ENCODE measurements at regions not wholly inside any gene's neighbourhood (a gene's known extent, or its start where the extent isn't known, plus 50 kb on each side); places are given as distances from the start of the nearest gene placed in this dataset.
"Not testable (repeated sequence)": the region's sequence is repeated elsewhere in the genome, so short reads cannot be mapped to it uniquely, and the experiment has no call there.

DNA sequence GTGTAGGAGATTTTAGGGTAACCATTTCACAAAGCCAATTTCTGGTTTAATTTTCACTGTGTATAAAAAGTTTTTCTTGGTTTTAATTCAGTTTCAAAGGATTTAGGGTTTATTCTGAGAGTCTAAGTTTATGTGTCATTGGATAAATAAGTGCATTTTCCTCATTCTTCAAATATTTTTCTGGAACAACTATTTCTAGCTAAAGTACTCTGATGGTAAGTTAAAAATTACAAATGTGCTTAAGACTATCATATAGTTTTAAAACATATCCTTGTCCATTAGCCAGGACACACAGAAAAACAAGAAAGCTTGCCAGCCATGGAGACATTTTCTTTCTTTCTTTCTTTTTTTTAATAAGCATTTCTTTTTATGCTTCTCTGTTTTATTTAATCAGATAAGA is 333.0 kb downstream of the RFPL4B start:
- TF ChIP-seq JUND (IDR thresholded peaks at IDR 0.05; ENCODE audit: low read depth) = no peak
- in situ Hi-C loops (cut with HindIII; ENCODE audit: low pct_unique_long_range_greater_than_20kb, low sequenced_read_pairs) = no loop called here
- DNase-seq (ENCODE audit: low read depth in 1 of 2, low spot score in 1 of 2) = no peak

DNA sequence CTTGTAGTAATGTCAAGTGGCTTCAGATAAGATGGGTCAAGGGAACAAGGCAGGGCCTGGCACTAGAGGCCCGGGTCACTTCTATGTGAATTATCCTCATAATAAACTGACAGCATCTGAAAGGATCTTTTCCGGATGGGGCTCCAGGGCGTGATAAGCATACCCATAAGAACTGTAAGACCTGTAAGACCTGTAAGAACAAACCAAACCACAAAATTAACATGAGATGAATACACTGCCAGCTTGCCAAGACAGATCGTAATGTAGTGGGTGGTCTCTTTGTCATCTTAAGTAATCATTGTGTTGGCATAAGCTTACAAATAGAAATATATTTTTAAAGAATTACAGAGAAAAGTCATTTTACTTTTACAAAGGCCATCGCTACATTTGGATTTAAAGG is 334.9 kb downstream of the RFPL4B start:
- TF ChIP-seq JUND (IDR thresholded peaks at IDR 0.05; ENCODE audit: low read depth) = no peak
- DNase-seq (ENCODE audit: low read depth in 1 of 2, low spot score in 1 of 2) = no peak
- in situ Hi-C loops (cut with HindIII; ENCODE audit: low pct_unique_long_range_greater_than_20kb, low sequenced_read_pairs) = no loop called here

DNA sequence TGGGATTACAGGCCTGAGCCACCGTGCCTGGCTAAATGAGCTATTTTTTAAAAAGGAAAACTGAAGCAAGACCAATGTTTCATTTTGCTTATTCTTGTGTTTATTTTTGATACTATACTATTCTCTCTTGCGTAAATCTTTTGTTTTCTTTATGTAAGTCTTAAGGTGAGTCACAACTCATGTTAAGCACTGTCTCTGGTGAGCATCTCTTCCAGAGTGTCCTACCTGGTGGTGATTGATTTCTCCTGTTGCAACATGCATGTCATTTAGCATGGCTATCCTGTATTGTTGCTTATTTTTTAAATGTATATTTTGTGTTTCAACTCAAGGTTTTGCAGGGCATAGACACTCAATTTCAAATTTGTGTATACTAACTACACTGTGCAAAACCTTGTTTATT is 336.0 kb downstream of the RFPL4B start:
- no peak for TF ChIP-seq JUND (IDR thresholded peaks at IDR 0.05; ENCODE audit: low read depth)
- in situ Hi-C loops (cut with HindIII; ENCODE audit: low pct_unique_long_range_greater_than_20kb, low sequenced_read_pairs) = no loop called here
- DNase-seq (ENCODE audit: low read depth in 1 of 2, low spot score in 1 of 2) = no peak

DNA sequence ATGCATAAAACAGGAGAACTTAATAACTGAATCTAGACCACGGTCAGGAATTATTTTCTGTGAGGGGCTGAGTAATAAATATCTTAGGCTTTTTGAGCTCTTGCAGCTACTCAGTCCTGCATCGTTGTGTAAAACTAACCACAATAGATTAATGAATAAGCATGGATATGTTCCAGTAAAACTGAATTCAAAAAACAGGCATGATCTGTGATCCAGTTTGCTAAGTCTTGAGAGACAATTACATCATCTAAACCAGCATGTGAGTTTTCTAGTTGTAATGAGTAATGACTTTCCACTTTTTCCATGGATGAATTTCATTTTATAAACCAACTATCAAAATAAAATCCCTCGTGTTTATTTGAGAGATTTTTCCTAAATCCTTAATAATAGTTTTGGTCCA is 336.8 kb downstream of the RFPL4B start:
- in situ Hi-C loops (cut with HindIII; ENCODE audit: low pct_unique_long_range_greater_than_20kb, low sequenced_read_pairs) = no loop called here

DNA sequence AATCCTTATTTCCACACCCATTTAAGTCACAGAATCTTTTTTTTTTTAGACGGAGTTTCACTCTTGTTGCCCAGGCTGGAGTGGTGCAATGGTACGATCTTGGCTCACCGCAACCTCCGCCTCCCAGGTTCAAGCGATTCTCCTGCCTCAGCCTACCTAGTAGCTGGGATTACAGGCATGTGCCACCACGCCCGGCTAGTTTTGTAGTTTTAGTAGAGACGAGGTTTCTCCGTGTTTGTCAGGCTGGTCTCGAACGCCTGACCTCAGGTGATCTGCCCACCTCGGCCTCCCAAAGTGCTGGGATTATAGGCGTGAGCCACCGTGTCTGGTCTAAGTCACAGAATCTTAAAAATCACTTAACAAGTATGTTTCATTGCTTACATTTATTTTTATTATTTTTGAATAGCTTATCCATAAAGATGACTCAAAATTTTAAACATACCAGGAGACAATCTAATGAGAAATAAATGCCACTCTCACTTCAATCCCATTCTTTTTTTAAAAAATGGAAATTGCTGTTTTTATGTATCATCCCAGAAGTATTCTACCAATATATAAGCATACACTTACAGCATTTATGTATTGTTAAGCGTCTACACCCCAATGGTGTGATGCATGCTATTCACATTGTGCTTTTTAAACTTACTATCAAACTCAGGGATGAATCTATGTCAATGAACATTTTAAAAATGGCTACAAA is 338.5 kb downstream of the RFPL4B start:
- DNase-seq (ENCODE audit: low read depth in 1 of 2, low spot score in 1 of 2); in situ Hi-C loops (cut with HindIII; ENCODE audit: low pct_unique_long_range_greater_than_20kb, low sequenced_read_pairs): not testable (repeated sequence)

More for the DNA sequence above, 336.8 kb downstream of the RFPL4B start:
- no peak for DNase-seq (ENCODE audit: low read depth in 1 of 2, low spot score in 1 of 2)
- TF ChIP-seq JUND (IDR thresholded peaks at IDR 0.05; ENCODE audit: low read depth) = no peak

DNA sequence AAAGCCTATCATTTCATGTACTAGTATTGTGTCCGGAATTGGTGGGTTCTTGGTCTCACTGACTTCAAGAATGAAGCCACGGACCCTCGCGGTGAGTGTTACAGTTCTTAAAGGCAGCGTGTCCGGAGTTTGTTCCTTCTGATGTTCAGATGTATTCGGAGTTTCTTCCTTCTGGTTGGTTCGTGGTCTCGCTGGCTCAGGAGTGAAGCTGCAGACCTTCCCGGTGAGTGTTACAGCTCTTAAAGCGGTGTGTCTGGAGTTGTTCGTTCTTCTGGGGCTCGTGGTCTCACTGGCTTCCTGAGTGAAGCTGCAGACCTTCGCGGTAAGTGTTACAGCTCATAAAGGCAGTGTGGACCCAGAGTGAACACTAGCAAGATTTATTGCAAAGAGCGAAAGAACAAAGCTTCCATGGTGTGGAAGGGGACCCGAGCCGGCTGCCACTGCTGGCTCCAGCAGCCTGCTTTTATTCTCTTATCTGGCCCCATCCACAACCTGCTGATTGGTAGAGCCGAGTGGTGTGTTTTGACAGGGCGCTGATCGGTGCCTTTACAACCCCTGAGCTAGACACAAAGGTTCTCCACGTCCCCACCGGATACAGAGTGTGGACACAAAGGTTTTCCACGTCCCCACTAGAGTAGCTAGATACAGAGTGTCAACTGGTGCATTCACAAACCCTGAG is 341.5 kb downstream of the RFPL4B start:
- DNase-seq (ENCODE audit: low read depth in 1 of 2, low spot score in 1 of 2); in situ Hi-C loops (cut with HindIII; ENCODE audit: low pct_unique_long_range_greater_than_20kb, low sequenced_read_pairs): not testable (repeated sequence)

DNA sequence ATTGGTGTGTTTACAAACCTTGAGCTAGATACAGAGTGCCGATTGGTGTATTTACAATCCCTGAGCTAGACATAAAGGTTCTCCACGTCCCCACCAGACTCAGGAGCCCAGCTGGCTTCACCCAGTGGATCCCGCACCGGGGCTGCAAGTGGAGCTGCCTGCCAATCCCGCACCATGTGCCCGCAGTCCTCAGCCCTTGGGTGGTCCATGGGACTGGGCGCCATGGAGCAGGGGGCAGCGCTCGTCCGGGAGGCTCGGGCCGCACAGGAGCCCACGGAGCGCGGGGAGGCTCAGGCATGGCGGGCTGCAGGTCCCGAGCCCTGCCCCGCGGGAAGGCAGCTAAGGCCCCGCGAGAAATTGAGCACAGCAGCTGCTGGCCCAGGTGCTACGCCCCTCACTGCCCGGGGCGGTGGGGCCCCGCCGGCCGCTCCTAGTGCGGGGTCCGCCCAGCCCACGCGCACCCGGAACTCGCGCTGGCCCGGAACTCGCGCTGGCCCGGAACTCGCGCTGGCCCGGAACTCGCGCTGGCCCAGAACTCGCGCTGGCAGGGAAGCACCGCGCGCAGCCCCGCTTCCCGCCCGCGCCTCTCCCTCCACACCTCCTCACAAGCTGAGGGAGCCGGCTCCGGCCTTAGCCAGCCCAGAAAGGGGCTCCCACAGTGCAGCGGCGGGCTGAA is 342.2 kb downstream of the RFPL4B start:
- in situ Hi-C loops (cut with HindIII; ENCODE audit: low pct_unique_long_range_greater_than_20kb, low sequenced_read_pairs); DNase-seq (ENCODE audit: low read depth in 1 of 2, low spot score in 1 of 2): not testable (repeated sequence)

DNA sequence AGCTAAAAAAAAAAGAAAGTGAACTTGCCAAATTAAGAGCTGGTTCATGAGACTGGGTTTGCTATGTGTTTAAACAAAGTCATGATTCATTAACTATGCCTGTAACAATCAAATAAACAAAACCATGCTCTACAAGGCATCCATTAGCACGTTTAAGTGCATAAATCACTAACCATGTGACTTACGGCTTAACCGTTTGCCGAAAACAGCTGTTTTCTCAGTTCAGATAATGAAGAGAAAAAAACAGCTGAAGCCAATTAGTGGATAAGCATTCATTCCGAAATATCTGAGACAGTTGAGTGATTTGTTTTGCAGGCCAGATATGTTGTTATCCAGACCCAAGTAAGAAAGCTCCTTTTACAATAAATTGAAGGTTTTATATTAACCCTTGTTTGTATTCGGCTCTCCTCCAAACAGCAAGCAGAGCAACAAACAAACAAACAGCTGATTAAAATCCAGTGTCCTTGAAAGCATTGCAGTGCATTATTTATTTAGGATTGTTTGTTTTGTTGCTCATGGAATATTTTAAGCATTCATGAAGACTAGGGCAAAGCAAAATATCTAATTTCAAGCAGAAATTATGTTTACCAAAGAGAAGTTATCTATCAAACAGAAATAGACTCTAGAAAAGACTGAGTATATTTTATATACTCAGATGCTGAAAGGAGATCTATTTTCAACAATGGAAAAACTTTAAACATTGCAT is 343.5 kb downstream of the RFPL4B start:
- DNase-seq (ENCODE audit: low read depth in 1 of 2, low spot score in 1 of 2) = no peak
- TF ChIP-seq JUND (IDR thresholded peaks at IDR 0.05; ENCODE audit: low read depth) = no peak
- in situ Hi-C loops (cut with HindIII; ENCODE audit: low pct_unique_long_range_greater_than_20kb, low sequenced_read_pairs) = no loop called here

DNA sequence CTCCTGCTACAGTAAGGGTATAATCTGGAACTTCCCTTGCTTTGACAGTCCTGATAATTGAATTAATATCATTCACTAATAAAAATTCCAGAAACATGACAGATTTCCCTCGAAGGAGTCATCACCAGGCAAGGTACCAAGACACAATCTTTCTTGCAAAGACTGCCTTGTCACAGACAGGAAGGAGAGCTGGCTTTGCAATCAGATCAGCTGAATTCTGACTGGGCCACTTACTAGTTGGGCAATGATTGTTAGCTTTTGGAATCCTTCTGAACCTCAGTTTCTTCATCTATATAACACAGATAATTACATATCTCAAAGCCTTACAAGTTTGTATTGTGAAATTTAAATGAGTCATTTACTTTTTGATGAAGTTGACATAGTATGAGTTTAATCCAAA is 344.2 kb downstream of the RFPL4B start:
- no peak for TF ChIP-seq JUND (IDR thresholded peaks at IDR 0.05; ENCODE audit: low read depth)
- DNase-seq (ENCODE audit: low read depth in 1 of 2, low spot score in 1 of 2) = no peak
- in situ Hi-C loops (cut with HindIII; ENCODE audit: low pct_unique_long_range_greater_than_20kb, low sequenced_read_pairs) = no loop called here

DNA sequence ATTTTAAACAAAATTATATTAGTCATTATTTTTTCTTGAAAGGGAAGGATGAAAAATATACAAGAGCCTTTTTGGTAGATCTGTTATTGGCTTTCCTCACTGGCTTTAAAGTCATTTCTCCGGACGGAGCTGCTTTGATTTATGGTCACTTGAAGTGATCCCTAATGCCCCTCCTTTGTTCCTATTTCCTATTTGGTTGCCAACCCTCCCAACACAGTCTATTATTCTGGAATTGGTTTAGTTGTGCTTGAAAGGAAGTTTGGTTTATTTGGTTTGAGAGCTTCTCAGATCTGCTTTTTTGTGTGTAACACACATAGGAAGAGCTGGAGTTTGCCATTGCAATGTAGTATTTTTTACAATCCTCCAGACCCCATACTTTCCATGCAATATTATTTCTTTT is 347.9 kb downstream of the RFPL4B start:
- no peak for TF ChIP-seq JUND (IDR thresholded peaks at IDR 0.05; ENCODE audit: low read depth)
- no peak for DNase-seq (ENCODE audit: low read depth in 1 of 2, low spot score in 1 of 2)
- in situ Hi-C loops (cut with HindIII; ENCODE audit: low pct_unique_long_range_greater_than_20kb, low sequenced_read_pairs) = no loop called here

DNA sequence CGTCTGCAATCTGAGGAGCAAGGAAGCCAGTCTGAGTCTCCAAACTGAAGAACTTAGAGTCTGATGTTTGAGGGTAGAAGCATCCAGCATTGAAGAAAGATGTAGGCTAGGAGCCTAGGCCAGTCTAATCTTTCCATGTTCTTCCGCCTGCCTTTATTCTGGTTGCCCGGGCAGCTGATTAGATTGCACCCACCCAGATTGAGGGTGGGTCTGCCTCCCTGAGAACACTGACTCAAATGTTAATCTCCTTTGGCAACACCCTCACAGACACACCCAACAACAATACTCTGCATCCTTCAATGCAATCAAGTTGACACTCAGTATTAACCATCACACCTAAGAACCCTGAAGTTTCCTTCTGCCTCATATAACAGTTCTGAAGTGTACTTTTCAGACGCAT is 350.1 kb downstream of the RFPL4B start:
- in situ Hi-C loops (cut with HindIII; ENCODE audit: low pct_unique_long_range_greater_than_20kb, low sequenced_read_pairs) = no loop called here
- TF ChIP-seq JUND (IDR thresholded peaks at IDR 0.05; ENCODE audit: low read depth) = no peak
- no peak for DNase-seq (ENCODE audit: low read depth in 1 of 2, low spot score in 1 of 2)

DNA sequence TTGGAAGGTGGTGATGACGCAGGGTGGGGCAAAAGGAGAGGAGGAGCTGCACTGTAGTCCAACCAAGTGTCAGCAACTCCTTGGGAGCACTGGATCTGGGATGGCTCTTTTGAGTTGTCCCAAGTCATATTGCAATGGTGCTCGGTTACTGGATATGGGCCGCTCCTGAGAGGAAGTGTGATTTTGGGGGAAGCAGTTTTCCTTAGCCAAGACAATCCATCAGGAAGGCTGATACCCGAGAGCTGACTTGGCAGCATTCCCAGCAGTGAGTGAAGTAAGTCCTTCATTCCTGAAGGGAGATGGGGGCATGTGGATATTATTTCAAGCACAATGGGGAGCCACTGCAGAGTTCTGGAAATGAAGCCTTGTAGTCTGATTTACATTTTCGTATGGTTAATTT is 354.1 kb downstream of the RFPL4B start:
- in situ Hi-C loops (cut with HindIII; ENCODE audit: low pct_unique_long_range_greater_than_20kb, low sequenced_read_pairs) = no loop called here
- no peak for TF ChIP-seq JUND (IDR thresholded peaks at IDR 0.05; ENCODE audit: low read depth)
- DNase-seq (ENCODE audit: low read depth in 1 of 2, low spot score in 1 of 2) = no peak

DNA sequence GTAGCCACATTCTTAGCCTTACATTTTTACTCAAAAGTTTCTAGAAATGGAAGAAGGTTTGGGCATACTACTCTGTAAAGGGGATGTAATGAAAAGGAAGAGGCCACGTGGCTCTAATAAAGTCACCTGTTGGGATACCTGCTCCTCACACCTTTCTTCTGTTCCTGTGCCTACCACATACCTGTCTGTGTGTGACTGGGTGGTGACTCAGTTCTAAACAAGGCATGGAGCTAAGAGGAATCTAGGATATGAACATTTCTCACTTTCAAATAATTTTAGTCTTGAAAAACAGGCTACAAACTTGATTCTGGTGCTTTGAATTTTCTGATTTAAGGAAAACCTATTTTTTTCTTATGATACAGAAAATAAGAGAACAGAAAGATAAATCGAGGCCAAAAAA is 363.6 kb downstream of the RFPL4B start:
- DNase-seq (ENCODE audit: low read depth in 1 of 2, low spot score in 1 of 2) = no peak
- in situ Hi-C loops (cut with HindIII; ENCODE audit: low pct_unique_long_range_greater_than_20kb, low sequenced_read_pairs) = no loop called here
- TF ChIP-seq JUND (IDR thresholded peaks at IDR 0.05; ENCODE audit: low read depth) = no peak
